ENCODE measurements at regions not wholly inside any gene's neighbourhood (a gene's known extent, or its start where the extent isn't known, plus 50 kb on each side); places are given as distances from the start of the nearest gene placed in this dataset.

- TF ChIP-seq POLR2AphosphoS5 (IDR thresholded peaks at IDR 0.05): no peak
- TF ChIP-seq POLR2A (IDR thresholded peaks at IDR 0.05): no peak
These were observed 690.7 kb downstream of the TUSC7 start for GRCh38 chr3:117400303-117400702.
